DMS 273 treated with DMSO at 0.1 percent for 48 hours (cell line): ENCODE measurements at regions not wholly inside any gene's neighbourhood (a gene's known extent, or its start where the extent isn't known, plus 50 kb on each side); places are given as distances from the start of the nearest gene placed in this dataset.
A peak's percentile ranks its signal among the peaks of the same experiment; 100 is the strongest.
"Not testable (repeated sequence)": the region's sequence is repeated elsewhere in the genome, so short reads cannot be mapped to it uniquely, and the experiment has no call there.

Experiments
- DNase-seq: peaks from one replicate; lab custom pipeline; 2025; lab: John Stamatoyannopoulos, UW

DNA sequence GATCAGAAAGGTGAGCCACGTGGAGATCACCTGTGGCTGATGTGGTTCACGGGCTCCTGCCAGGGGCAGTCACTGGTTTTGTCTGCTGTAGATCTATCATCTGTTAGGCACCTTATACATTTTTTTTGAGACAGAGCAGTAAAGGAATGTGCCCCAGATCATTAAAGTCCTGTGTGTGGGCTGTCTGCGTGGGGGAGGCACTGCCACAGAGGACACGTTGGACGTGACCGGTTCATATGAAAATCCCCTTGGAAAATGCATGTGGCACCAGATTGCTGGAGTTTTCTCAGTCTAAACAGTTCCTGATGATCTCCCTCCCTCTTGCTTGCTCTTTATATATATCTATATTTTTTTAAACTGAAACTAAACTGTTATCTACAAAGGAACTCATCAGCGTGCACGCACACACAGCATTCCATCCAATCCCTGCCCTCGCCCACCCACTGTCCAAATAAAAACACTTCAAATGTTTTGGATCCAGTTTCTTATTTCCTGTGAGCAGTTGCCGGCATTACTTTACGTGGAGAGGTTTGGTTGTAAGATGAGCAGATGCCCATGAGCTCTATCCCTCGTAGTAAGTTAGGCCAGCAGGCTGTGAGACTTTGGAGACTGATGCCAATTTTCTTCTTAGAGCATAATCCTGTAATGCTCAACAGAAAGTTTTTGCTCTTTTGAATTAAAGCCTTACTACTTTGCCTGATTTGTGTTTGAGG lies 161.6 kb upstream of the EXOC2 start:
- no peak for DNase-seq

DNA sequence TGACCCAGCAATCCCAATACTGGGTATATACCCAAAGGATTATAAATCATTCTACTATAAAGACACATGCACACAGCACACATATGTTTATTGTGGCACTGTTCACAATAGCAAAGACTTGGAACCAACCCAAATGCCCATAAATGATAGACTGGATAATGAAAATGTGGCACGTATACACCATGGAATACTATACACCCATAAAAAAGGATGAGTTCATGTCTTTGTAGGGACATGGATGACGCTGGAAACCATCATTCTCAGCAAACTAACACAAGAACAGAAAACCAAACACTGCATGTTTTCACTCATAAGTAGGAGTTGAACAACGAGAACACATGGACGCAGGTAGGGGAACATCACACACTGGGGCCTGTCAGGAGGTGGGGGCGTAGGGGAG lies 159.3 kb upstream of the EXOC2 start:
- DNase-seq: not testable (repeated sequence)

DNA sequence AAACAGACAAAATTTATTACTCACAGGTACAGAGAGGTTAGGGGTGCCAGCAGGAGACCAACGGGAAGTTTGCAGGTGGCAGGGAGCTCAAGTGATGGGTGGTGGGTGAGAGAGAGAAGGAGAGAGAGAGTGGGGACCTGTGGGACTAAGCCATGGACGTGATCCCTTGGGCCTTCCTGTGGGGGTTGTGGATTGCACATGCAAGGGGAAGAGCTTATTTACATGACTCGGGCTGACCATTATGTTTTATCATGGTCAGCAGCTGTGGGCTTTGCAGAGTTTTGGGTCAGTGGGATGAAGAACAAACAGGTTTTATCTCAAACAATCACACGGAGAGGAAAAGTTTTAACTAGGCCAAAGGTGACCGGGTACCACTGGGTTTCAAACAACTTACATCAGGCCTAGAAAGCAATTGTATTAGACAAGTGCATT lies 156.2 kb upstream of the EXOC2 start:
- DNase-seq: no peak

DNA sequence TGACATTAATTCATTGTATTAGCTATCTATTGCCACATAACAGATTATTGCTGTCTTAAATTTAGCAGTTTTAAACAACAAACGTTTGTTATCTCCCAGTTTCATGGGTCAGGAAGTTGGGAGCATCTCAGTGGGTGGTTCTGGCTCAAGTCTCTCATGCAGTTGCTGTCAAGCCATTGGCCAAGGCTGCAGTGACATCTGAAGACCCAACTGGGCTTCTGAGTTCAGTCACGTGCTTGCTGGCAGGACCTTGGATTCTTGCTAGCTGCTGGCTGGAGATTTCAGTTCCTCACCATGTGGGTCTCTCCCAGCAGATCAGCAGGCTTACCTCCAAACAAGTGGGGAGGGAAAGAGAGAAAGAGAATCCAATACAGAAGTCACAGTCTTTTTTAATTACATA lies 152.6 kb upstream of the EXOC2 start:
- DNase-seq: no peak

DNA sequence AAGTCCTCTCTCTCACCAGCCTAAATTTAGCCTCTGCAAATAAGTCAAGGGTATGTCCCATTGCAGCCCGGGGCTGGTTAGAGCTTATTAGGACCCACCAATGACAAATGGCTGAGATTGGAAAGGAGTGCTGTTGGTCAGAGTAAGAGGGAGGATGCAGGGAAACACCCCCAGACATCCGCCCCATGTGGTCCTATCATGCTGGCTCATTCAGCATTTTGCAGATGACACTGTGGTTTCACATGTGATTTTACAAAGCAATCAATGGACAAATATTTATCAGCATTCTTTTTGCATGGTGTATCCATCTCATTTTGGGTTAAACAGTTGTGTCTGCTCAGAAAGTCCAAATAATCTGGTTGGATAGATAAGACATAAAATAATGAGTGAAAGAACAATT lies 152.2 kb upstream of the EXOC2 start:
- DNase-seq: no peak

DNA sequence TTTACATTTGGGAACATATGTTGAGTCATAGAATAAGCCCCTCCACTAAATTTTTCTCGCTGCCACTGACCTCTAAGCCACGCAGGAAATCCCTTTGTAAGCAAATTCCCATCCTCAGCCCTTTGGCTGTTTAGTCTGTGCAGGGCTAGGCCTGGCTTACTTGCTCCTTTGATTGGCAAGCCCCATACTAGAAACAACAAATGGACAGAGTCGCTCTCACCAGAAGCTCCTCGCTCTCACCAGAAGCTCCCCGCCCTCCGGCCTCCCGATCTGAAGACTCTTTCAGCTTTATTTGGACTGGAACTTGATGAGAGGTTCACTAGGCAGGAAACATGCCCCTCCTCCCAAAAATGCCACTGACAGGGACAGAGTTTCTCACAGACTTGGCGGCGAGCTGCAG lies 149.2 kb upstream of the EXOC2 start:
- DNase-seq: no peak

DNA sequence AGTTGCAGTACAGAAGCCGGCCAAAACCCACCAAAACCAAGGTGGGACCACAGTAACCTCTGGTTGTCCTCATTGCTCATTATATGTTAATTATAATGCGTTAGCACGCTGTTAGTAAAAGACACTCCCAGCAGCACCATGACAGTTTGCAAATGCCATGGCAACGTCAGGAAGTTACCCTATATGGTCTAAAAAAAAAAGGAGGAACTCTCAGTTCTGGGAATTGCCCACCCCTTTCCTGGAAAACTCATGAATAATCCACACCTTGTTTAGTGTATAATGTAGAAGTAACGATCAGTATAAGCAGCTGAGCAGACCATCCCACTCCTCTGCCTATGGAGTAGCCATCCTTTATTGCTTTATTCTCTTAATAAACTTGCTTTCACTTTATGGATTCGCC lies 148.6 kb upstream of the EXOC2 start:
- no peak for DNase-seq

DNA sequence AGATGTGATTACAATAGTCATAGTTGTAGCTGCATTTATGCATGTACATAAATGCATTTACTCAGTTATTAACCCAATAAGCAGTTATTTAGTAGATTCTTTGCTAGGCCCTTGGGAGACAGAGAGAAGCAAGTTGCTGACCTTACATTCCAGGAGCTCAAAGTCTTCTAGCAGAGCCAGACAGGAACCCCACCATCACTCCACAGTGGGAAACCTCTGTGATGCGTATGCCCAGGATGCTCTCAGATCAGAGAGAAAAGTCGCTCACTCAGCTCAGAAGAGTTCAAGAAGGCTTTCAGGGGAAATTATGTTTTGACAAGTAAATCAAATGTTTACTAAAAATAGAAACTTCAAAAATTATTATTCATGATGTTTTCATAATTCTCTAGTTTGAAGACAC lies 146.3 kb upstream of the EXOC2 start:
- no peak for DNase-seq

DNA sequence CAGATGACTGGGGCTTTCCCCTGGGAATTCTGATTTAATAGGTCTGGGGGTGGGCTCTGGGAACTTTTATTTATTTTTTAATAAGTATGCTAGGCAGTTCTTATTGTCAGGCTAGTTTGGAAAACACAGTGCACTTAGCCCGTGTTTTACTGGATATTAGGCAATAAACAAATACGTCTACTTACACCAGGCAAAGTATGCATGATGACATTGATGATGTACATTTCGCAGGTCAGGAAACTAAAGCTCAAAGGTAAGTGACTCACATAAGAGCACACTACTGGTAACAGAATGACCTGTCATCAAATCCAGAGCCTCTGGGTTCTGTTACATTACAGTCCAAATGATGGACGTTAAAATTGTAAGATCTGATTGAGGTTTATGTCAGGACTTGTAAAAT lies 144.4 kb upstream of the EXOC2 start:
- no peak for DNase-seq

DNA sequence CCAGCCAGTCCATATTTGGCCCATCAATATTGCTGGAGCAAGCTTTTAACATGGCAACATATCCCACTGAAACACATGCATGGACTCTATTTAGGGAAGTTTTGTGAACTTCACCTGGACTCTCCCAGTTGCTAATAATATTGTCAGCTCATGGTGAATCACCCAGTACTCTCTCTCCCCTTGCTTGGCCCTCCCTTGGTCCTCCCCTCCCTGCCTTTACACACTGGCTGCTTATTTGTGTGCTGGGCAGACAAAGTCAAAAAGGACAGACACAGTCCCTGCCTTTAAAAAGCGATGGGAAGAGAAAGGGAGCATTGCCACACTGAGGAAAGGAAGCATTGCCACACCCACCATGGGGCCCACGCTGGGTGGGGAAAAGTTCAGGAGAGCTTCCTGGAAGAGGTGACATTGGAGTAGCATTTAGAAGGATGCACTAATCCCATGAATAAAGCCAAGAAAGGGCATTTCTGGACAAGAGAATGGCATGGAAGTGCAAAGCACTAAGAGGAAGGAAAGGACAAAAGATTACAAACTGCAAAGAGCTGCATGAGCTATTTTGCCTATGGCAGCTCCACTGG lies 143.4 kb upstream of the EXOC2 start:
- DNase-seq: no peak

DNA sequence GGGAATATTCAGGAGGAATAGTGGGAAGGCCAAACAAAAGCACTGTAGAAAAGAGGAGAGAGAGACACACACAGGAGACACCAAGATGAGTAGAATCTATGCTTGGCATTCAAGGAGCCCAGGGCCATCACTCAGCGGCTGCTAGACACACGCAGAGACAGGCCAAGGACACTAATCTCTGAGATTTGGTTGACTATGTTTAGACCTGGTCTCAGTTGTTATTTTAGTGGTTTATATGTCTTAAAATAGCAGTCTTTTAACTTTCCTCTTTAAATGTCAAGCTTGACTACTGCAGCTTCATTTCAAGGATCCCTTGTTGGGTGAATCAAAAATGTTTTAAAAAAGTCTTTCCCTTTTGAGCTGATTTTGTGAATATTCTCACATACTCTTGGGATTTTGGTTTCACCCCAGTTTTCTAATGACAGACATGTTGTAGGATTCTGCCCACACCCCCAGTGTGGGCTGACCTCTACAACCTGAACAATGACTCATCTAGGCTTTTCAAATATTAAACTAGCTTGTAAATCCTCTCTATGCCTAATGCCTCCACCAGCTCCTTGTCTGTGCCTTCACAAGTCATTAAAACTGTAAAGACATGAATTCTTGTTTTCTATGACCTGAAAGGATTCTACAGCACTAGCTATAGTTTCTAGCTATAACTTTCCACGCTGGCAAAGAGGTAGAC lies 142.7 kb upstream of the EXOC2 start:
- DNase-seq: no peak

DNA sequence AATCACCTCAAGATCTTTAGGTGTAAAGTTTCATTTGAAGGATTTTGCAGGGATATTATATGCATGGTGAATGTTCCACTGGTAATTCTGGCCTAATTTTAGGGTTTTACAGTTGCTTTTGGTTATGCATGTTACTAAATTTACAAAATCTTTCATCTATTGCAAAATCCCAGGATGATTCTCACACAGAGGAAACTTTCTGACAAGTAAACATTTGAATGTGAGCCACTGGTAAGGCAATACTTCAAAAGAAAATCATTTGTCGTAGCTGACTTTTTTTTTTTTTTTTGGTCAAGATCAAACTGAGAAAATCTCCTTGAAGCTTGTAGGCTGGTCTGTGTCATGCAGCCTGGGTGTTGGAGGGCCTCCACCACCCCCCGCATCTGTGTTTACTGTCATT lies 141.9 kb upstream of the EXOC2 start:
- DNase-seq: no peak

DNA sequence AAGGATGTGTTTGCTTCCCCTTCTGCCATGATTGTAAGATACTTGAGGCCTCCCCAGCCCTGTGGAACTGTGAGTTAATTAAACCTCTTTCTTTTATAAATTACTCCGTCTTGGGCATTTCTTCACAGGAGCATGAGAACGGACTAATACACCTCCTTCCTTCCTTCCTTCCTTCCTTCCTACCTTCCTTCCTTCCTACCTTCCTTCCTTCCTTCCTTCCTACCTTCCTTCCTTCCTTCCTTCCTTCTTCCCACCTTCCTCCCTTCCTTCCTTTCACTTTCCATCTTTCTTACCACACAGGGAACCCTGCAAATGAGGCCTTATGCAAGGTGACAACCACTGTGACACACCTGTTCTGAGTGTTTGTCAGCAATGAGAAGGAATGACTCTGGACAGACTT lies 141.3 kb upstream of the EXOC2 start:
- no peak for DNase-seq

DNA sequence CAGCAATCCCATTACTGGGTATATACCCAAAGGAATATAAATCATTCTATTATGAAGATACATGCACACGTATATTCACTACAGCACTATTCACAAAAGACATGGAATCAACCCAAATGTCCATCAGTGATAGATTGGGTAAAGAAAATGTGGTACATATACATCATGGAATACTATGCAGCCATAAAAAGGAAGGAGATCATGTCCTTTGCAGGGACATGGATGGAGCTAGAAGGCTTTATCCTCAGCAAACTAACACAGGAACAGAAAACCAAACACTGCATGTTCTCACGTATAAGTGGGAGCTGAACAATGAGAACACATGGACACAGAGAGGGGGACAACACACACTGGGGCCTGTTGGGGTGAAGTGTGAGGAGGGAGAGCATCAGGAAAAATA lies 139.9 kb upstream of the EXOC2 start:
- DNase-seq: not testable (repeated sequence)

DNA sequence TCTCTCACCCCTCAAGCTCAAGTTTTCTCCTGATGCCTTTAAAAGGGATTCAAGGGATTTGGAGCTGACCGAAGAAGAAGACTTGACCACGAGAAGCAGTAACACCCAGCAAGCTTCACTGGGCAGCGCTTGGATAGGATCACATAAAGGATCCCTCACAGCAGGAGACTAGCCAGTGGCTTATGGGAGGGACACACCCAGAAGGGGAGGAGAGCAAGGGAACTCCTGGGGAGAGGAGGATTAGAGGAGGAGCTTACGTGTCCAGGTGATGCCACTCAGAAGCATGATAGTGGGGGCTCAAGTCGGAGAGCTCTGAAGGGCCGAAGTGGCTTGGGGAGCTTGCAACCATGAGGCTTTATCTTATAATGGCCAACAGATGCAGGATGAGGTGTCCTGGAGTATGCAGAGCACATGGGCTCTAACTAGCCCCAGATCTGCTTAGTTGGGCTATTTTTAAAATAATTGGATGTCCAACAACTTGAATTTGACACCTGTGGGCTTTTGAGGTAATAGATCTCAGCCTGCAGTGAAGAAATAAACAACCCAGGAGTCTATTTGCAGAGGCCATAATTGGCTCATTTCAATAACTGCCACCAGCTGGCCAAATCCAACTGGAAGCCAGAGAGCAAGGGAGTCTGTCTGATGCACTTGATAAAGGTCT lies 137.9 kb upstream of the EXOC2 start:
- DNase-seq: peak; percentile 84

DNA sequence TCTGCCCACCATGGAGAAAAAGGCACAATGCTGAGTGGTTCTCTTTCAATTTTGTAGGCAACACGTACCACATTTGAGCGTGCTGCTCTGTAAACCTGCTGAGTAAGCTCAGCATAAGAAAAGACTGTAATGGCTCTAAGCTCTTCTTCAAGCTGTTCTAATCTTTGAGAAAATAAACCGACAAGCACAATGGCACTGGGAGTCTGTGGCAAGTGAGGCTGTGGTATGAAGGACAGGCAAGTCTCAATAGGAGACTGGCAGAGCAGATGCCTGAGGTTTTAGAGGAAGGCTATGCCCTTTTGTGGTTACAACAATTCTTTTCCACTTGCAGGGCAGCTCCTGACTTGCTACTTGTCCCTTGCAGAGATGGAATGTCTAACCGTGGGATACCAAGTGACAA lies 136.7 kb upstream of the EXOC2 start:
- no peak for DNase-seq

DNA sequence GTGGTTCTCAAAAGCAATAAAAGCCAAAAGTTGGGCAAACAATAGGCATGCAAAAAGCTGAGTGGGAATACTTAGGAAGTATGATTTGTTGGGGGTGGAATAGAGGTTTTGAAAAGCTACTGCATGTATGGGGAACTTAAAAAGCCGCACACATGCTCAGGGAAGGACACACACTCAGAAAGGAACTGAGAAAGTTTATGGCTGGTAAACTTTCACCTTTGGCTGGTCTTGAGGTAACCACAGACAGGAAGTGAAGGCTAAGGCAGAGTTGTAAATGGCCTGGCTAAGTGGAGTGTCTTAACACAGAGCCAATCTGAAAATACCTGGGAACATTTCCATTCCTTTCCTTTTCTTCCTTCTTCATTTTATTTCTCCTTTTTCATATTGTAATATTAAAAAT lies 134.5 kb upstream of the EXOC2 start:
- no peak for DNase-seq

DNA sequence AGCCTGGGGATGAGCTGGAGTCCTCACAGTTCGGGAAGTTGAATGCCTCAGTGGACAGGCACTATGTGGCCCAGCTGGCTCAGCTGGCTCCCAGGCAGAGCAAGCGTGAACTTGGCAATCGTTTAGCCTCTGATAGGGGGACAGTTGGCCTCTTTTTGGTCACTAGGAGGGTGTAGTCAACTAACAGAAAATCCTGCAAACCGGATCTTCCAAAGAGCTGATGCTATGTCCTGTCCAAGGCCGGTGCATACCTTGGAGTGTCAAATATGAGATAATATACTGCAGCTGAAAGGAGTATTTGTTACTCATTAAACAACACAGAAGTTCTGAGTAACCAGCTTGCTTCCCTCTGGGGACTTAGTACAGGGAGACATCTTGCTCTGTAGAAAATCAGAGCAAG lies 126.2 kb upstream of the EXOC2 start:
- DNase-seq: no peak

DNA sequence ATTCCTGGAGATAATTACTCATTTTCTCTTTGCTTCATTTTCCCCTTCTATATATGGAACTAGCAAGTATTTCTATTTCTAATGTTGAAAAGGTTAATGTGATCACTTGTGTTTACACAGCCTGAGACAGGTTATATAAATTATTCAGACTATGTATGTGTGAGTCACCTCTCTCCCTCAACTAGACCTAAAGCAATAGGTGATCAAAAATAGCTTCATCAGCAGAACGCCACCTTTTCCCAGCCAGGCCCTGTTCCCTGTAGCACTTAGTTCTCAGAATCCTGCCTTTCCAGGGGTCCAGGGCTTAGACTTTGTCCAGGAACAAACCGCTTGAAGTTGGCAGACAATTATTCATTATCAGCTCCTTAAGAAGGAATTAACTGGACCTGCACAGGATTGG lies 125.3 kb upstream of the EXOC2 start:
- no peak for DNase-seq

DNA sequence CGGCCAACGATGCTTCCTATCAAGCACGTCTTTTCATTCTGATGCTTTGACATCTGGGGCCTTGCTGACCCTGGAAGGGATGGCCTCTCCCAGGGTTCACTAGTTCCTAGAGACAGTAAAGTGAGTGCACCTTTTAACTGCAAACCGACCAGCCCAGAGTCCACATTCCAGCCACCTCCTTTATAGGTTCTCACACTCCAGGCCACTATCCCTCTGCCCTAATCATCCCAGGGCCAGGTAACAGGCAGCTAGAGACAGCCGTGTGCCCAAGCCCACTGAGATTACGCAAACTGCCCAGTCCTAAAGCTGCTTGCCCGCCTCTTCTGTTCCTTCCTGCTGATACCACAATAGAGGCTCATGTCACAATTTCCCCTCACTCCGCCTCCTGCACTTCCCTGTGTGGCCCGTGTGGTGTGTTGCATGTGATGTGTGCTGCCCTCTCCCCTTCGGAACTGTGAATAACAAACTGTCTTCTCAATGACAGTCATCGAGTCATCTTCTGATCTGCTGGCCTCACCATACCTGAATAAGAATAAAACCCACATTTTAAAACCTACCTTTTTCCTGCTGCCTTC lies 123.7 kb upstream of the EXOC2 start:
- DNase-seq: no peak

DNA sequence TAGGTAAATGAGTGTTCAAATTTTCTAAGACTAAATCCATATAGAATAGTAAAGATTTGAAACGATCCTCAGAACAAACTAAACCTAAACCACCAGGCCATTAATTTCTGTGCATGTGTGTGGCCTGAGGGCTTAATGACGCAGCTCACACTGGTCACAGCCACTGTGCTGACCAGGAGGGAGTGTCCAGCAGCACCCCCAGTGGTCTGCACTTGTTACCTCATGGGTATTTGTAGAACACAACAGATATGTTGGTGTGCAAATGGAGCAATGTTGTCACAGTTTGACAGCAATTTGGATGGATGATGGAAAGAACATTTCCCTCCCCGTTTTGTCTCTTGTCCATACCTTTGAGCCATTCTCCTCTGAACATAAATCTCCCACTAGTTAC lies 122.4 kb upstream of the EXOC2 start:
- DNase-seq: no peak
